ENCODE measurements at regions not wholly inside any gene's neighbourhood (a gene's known extent, or its start where the extent isn't known, plus 50 kb on each side); places are given as distances from the start of the nearest gene placed in this dataset.

DNA sequence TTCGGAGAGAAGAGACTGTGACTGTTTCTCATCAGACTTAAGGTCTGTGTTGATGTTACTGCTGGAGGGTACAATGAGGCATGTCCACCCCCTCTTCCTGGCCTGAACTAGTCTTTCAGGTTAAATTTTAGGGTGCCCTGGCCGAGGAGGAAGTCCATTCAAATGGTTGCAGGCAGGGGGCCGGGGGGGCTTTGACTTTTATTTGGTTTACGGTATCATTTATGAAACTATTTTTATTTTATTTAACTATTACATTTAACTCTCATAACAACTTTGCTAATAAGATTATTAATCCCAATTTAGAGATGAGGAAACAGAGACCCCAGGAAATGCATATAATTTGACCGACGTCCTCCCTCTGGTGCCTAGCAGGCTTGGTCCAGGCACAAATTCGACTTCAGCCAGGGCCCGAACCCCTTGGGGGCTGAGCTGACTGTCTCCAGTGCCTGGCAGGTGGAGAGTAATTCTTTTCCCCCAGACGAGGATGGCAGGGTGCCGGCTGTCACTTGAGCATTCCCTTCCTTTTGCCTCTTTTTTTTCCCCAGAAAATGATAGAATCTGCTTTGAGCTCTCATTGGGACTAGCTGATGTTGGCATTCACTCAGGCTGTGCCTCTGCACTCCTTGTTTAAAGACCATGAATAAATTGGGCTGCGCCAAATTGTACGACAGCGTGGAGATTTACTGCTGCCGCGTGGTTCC is 255.3 kb upstream of the SALL3 start:
- no peak for DNase-seq (ENCODE audit: low read depth, low spot score)

DNA sequence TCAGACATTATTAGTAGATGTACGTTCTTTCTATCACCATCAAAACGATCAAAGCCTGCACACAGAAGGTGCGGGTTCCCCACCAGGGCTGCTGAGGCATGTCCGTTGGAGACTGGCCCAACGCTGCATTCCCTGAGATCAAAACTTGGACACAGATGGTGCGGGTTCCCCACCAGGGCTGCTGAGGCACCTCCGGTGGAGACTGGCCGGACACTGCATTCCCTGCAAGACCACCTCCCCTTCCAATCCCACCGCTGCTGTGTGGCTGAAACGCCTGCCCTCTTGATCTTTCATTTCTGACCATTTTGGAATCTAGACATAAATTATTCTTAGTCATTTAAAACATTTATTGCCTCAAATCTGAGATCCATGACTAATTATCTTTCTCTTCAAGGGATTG is 254.2 kb upstream of the SALL3 start:
- DNase-seq (ENCODE audit: low read depth, low spot score) = no peak

DNA sequence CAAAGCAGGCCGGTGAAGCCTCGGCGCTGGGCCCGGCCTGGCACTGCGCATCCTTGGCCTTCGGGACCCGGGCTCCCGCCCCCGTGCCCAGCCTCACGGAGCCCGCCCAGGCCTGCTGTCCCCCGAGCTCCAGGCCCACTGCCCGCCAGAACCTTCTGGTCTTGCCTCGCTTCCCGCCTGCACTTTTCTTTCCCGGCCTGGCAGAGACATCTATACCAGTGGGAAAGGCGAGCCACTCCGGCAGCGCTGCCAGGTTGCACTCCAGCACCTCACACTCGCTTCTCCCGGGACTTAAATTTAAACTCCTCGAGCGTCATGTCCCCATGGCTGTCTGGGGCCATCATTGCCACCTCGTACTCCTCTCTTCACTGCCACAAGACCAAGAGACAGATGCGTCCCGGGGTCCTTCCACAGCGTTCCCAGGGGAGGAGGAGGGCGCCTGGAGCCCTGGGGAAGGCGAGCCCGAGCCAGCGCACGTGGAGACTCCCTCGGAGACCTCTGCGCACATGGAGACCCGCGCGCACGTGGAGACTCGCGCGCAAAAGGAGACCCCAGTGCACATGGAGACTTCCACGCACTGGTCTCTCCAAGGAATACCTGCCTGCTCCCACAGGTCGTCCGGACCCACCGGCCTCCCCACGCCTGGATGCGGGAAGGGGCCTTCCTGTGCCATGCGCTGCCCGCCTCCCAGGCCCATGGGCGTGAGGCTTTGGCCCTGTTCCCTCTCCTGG is 253.1 kb upstream of the SALL3 start:
- no peak for DNase-seq (ENCODE audit: low read depth, low spot score)

DNA sequence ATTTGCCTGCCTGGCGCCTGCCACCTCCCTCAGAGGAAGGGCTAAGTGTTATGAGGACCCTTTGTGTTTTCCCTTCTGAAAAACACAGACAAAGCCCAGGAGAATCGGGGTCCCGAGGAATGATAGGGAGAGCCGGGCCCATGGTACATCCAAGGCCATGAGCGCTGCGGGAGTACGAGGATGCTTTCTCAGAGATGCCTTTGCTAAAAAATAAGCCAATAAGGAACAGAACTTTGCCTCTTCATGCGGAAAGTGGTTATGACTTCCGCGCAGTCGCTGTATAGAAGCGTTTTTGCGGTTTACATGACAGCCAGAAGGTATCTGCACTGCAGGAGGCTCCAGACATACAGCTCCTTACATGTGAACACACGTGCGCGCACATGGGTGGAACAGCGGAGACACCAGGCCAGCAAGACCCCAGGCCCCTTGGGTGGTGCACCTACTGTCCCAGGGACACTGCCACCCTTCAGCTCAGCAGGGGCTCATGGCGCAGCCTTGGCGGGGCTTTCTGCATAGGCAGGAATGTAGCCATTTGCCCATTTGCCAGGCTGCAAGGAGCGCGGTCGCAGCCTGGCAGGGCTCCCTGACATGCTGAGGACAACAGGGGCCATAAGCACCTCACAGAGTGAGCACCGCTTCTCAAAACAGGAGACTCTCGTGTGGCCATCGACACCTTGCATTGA is 252.4 kb upstream of the SALL3 start:
- DNase-seq (ENCODE audit: low read depth, low spot score) = no peak

DNA sequence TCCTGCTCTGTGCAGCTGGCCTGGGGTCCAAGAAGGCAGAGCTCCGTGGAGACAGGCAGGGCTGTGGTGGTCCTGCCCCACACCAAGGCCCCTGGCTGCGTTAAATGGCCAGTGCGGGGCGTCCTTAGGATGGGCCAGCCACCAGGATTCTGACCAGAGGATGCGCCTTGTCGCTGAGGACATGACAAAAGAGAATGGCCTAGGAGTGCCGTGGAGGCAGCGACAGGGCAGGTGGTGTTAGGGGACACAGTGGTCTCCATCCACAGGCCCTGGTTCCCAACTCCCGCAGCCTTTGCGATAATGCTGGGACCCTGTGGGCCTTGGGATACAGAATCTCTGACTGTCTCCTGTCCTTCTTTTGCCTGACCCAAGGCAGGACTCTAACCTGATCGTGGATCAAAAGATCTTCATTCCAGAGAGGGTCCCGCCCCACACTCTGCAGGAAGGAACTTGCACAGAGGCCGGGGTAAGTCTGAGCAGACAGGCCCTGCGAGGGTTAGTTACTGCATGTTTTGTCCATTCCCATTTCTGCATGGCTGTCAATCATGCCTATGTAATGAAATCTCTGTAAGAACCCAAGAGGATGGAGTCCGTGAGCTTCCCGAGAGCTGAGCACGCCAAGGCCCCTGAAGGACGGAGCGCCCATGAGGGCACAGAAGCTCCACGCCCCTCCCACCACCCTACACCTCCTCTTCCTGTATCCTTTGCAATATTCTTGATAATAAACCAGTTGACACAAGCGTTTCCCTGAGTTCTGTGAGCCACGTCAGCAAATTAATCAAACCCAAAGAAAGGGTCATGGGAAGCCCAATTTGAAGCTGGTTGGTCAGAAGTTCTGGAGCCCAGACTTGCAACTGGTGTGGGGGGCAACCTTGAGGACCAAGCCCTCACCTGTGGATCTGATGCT is 251.5 kb upstream of the SALL3 start:
- DNase-seq (ENCODE audit: low read depth, low spot score) = no peak

DNA sequence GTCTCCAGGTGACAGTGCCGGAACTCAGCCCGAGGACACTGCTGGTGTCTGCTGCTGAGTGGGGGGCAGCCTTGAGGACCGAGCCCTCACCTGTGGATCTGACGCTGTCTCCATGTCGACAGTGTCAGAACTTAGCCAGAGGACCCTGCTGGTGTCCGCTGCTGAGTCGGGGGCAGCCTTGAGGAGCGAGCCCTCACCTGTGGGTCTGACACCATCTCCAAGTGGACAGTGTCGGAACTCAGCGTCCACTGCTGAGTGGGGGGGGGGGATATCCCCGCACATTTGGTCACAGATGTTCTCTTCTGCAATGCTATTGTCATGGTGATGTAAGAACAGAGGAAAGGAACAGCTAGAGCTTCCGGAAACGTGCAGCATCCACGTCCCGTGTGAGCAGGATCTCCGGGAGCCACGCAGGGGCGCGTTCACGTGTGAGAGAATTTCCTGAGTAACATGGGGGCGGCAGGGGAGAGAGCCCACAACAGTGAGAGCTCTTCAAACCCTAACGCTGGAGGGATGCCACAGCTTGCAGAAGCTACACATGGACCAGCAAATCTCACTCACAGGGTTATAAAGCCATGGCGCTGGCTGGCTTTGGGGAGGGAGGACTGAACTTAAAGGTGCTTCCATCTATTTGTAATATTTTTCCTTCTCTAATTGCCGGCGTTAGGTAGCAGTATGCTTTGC is 250.7 kb upstream of the SALL3 start:
- DNase-seq (ENCODE audit: low read depth, low spot score) = no peak

DNA sequence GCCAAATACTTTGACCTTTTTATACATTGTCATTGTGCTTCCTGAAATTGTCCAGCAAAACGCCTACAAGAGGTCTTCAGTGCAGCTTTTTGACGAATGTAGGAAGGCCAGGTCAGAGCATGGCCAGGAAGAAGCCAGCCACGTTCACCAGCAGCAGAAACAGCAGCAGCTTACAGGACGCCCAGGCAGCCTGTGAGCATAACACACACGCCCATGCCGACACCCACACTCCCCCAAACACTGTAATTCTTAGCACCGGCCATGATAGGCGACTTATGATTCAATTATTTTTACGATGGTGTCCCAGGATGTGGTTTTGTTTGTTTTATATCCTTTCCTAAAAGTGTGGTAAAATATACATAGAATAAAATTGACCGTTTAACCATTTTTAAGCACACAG is 249.1 kb upstream of the SALL3 start:
- DNase-seq (ENCODE audit: low read depth, low spot score) = no peak

DNA sequence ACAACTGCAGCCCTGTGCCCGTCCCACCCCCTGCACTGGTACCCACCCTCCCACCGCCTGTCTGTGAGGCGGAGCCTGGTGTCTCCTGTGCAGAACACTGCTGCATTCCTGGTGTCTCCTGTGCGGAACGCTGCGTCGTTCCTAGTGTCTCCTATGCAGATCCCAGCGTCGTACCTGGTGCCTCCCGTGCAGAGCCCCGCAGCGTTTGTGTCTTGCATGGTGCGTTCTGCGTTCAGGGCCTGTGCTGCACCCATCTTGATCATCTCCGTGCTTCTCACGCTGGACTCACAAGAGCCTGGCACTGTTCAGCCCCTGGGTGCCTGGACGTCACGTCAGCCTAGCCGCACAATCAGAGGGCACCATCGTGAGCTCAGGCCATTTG is 248.6 kb upstream of the SALL3 start:
- DNase-seq (ENCODE audit: low read depth, low spot score) = no peak

DNA sequence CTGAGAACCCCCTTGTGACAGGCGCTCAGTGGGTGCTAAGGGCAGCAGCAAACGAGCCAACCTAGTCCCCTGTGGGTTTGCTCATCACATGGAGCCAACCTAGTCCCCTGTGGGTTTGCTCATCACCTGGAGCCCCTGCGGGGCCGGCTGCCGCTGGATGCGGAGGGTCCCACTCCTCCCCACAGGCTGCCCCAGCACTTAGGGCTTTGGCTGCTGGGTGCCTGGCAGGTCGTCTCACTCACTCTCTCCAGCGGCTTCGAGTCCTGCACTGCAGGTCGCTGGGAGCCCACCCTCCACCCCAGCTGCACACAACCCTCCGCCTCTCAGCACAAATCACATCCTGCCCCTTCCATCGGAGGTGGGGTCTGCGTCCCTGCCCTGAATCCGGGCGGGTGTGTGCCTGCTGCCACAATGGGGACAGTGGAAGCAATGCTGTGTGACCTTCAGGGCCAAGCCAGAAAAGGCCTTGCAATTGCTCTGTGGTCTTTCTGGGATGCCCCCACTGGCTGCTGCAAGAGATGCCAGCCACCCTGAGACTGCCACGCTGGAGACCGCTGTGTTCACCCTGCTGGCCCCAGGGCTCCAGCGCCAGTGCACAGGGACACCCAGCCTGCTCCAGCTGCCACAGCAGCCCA is 248.1 kb upstream of the SALL3 start:
- DNase-seq (ENCODE audit: low read depth, low spot score) = no peak

DNA sequence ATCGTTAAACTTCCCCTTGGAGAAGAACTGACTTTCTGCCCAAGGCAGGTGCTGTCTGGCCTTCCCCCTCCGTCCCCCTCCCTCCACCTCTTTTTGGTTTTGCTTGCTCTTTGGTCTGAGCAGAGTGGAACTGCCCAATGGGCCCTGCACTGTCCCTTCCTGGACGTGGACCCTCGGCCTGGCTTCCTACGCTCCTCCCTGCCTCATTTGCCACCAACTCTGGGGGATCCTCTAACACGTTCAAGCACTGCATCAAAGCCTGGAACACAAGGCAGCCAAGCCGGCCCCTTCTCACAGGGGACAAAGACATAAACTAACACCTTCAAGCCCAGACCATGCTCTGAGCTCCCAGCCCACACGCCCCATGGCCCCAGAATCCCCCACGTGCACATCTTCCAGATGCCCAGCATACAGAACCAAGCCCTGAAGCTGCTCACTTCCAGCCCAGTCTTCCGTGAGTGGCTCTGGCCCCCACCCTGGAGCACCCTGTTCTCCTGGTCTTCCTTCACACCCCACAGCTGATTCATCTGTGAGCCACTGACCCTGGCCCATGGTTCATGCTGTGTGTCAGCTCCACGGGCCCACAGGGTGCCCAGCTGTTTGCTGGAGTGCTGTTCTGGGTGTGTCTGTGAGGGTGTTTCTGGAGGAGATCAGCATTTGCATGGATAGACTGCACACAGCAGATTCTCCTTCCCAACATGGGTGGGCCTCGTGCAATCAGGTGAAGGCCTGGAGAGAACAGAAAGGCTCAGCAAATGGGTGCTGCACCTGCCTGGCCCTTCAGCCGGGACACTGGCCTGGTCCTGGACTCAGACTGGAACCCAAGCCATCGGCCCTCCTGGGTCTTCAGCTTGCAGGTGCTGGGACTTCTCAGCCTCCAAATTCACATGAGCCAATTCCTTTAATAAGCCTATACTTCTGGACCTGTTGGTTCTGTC is 247.1 kb upstream of the SALL3 start:
- DNase-seq (ENCODE audit: low read depth, low spot score) = no peak

DNA sequence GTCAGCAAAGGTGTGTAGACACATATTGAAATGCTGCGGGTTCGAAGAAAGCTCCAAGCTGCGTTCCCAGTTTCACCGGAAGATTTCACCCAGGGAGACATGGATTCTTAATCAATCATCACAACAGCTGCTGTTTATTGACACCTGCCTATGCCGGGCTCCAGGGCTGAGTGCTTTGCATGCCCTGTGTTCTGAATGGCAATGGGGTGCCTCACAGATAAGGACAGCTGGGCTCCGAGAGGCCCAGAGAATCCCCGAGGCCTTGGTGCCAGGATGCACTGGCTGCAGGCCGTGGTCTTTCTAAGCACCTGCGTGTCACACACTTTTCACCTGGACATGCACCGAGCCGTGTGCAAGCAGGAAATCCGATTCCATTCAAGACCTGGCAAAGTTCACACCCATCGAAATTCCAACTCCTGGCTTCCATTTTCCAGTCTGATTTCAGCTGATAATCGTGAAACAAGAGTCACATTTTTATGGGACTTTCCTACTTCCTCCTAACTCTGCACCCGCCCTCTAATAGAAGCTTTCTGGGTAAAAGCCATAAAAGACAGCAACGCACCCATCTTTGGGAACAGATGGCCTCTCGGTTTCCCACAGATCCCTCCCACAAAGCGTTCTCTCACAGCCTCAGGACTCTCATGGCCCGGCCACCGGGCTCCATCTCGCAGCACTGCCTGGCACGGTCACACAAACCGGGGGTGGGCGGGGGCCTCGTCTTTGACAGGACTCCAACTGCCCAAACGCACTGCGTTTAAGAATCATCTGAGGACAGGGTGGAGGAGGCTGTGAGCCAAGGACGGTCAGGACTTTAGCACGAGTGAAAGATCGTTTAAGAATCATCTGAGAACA is 245.6 kb upstream of the SALL3 start:
- no peak for DNase-seq (ENCODE audit: low read depth, low spot score)

DNA sequence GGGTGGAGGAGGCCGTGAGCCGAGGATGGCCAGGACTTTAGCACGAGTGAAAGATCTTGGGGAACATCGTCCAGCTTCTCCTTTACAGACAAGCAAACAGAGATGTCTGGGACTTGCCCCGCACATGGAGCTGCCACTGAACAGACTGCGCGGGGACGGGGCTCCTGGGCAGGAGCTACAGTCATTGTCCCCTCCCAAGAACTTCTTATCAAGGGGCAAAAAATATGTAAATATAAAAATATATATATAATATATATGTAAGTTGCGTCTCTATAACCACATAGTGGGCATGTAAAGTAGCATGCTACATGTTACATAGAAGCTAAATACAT is 245.0 kb upstream of the SALL3 start:
- DNase-seq (ENCODE audit: low read depth, low spot score) = no peak

DNA sequence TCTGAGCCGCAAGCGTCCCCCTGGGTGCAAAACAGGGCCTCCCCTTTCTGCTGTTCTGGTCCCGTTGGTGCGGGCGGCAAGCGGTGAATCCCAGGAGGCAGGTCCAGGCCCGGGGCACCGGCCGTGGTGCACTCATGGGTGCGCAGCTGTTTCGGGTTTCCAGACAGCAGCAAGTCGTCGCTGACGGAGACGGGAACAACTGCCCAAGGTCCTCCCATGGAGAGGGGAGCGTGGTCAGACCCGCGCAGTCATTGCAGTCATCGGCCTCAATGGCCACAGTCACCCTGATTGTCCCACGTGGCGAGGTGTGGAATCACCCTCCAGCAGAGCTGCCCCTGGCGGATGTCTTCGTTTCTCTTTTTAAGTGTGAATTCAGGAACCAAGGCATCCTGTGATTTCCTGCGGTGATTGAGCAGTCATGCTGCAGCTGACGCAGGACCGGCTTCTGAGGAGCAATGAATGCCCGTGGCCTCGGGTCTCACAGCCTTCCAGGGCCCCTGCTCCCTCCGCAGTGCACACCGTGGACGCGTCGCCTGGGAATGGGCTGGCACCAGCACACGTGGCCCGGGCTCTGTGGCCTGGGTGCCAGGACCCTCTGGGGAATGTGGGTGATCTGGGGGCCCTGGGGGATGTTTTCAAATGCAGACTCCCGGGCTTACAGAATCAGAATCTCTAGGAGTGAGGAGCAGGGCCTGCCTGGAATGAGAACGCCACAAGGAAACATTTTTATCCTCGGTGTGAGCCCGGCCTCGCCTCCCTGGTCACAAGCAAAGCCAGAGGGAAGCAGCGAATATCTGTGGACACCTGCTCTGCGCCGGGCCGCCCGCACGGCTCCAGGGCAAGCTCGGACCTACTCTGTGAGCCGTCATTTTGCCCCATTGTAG is 244.2 kb upstream of the SALL3 start:
- no peak for DNase-seq (ENCODE audit: low read depth, low spot score)

DNA sequence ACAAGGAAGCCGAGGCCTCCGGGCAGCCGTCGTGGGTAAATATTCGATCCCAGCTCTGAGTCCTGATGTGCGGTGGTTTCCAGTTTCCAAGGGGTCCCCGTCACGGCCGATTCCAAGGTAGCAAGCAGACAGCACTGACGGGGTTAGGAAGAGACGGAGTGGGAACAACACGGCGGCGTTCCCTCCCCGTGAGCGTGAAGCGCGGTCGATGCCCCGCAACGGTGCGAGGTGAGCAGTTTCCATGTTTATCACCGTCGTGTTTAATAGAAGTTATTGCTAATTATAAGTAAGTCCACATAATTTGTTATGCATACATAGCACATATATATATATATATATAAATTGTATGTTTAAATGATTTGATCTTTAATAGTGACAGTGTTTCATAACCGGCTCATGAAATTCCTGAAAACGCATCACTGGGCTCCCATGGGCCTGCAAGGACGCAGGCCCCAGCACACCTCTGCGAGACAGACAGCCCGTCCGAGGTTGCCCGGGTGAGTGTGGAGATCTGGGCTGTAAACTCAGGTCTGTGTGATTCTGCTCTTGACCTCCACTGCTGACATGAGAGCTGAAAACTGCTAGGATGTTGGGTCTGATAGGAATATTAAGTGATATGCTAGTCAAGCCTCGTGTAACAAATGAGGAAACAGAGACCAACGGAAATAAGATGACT is 243.5 kb upstream of the SALL3 start:
- DNase-seq (ENCODE audit: low read depth, low spot score) = no peak

DNA sequence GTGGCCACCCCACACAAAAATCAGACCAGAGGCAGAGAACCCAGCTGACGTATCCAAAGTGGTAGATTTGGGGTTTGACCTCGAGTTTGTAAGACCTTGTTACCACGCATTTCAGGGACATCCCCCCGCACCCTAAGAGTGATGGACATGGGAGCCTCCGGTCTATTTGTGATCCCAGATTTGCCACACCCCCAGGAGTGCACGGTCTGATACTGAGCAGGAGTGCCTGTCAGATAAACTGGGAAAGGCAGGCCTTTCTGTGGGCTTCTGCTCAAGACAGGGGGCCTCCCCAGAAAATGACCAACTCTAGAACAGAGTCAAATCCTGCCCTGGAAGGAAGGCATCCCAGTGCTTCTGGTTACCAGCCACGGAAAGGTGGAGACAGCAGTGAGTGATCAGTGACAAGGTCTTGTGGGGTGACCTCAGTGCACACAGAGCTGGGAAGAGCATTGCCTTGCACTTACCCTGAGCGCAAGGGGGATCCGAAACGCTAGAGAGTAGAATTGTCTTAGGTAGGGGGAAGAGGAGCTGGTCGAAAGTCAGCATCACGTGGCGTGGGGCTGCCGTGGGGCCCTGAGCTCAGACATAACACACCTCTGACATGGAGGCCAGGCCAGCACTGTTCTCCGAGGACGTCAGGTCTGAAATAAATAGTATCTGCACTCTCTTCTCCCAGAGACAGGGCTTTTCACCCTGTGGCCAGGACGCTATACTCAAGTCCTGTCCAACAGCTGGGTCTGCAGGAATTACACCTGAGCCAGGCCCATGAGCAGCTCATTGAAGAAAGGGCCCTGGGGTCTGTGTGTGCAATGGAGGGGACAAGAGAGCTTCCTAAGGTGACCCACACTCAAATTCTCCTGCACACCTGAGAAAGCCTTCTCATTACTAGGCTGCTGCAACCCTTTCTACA is 242.4 kb upstream of the SALL3 start:
- DNase-seq (ENCODE audit: low read depth, low spot score) = no peak

DNA sequence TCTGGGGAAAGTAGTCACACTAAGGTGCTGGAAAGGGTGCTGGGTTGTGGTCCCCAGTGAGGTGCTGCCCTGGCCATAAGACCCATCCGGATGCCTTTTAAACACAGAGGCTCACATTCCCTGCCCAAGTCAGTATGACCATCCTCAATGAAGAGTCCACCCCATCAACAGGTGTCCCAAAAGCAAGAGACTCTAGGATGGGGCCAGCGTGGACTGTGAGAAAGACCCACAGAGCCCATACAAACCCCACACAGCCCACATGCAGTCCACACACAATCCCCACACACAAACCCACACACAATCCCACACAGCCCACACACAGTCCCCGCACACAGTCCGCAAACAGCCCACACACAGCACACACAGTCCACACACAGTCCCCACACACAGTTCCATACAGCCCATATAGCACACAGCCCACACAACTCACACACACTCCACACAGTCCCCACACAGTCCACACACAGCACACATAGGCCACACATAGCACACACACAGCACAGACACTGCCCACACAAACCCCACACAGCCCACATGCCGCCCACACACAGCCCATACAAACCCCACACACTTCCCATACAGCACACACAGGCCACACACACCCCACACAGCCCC is 241.4 kb upstream of the SALL3 start:
- DNase-seq (ENCODE audit: low read depth, low spot score) = no peak

Data from iPS DF 19.7 (cell line).